ENCODE measurements at regions not wholly inside any gene's neighbourhood (a gene's known extent, or its start where the extent isn't known, plus 50 kb on each side); places are given as distances from the start of the nearest gene placed in this dataset.

DNA sequence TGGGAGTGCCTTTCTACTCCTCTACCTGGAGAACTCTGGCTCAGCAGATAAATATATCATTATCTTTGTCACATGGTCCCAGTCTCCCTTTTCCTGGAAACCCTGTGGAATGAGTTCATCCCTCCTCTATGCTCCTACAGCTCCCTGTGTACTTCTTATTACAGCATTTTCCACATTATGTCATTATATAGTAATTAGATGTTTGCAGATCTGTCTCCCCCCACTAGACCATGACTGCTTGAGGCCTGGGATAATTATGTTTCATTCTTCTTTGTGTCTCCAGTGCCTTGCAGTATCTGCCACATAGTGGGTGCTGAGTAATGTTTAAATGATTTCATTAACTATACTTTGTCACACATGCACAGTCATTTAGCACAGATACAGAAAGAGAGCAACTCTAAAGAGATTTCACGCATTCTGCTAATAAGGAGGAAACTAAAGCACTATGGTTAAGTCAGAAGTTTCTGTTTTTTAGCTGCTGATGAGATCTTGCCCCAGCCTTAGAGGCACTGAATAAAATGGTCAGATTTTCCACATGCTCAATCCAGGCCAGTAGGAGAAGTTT is 66.1 kb upstream of the DIAPH3 start:
- TF ChIP-seq, protein P1, sequence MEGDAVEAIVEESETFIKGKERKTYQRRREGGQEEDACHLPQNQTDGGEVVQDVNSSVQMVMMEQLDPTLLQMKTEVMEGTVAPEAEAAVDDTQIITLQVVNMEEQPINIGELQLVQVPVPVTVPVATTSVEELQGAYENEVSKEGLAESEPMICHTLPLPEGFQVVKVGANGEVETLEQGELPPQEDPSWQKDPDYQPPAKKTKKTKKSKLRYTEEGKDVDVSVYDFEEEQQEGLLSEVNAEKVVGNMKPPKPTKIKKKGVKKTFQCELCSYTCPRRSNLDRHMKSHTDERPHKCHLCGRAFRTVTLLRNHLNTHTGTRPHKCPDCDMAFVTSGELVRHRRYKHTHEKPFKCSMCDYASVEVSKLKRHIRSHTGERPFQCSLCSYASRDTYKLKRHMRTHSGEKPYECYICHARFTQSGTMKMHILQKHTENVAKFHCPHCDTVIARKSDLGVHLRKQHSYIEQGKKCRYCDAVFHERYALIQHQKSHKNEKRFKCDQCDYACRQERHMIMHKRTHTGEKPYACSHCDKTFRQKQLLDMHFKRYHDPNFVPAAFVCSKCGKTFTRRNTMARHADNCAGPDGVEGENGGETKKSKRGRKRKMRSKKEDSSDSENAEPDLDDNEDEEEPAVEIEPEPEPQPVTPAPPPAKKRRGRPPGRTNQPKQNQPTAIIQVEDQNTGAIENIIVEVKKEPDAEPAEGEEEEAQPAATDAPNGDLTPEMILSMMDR (IDR thresholded peaks at IDR 0.05), result no peak
- TF ChIP-seq POLR2A (IDR thresholded peaks at IDR 0.05) (no peak), EP300 (IDR thresholded peaks at IDR 0.05) (no peak)
